ENCODE measurements at regions not wholly inside any gene's neighbourhood (a gene's known extent, or its start where the extent isn't known, plus 50 kb on each side); places are given as distances from the start of the nearest gene placed in this dataset.

- TF ChIP-seq CTCF (IDR thresholded peaks at IDR 0.05) (no peak), FOXJ3 (CRISPR knock-in tag; IDR thresholded peaks at IDR 0.05) (no peak)
These were observed 1581.8 kb downstream of the HACE1 start for GRCh38 chr6:103277936-103278335.
